Vagina (tissue), 2 donors: ENCODE measurements at regions not wholly inside any gene's neighbourhood (a gene's known extent, or its start where the extent isn't known, plus 50 kb on each side); places are given as distances from the start of the nearest gene placed in this dataset.
"Not testable (repeated sequence)": the region's sequence is repeated elsewhere in the genome, so short reads cannot be mapped to it uniquely, and the experiment has no call there.

Experiments used
- DNase-seq, 2 donors: peaks; one replicate each; pipeline ENCODE4 v3.0.0-alpha.2; 2017; ENCODE audit errors: extremely low spot score in 2 of 2
- H3K27ac ChIP-seq: fragments of 200-600 bp; sonication (generic); one replicate; pipeline ENCODE4 v1.5.1; 2019
- H3K27me3 ChIP-seq: fragments of 200-600 bp; sonication (generic); one replicate; pipeline ENCODE4 v1.5.1; 2019
- H3K36me3 ChIP-seq, 2 donors: fragments of 200-600 bp; sonication (generic); one replicate each; pipeline ENCODE4 v1.5.1; 2017 to 2019
- H3K4me1 ChIP-seq: fragments of 200-600 bp; sonication (generic); one replicate; pipeline ENCODE4 v1.5.1; 2019
- H3K4me3 ChIP-seq, 2 donors: fragments of 200-600 bp; sonication (generic); 1 replicate in 1 of 2; 2 replicates in 1 of 2; pipeline ENCODE4 v1.5.1; 2016 to 2019
- H3K9me3 ChIP-seq: fragments of 200-600 bp; sonication (generic); one replicate; pipeline ENCODE4 v1.5.1; 2019
- CTCF ChIP-seq, 3 experiments: fragments of 450-650 bp in 2 of 3; fragments of 200-600 bp in 1 of 3; sonication (generic) in 1 of 3; IDR thresholded peaks; one replicate each; pipeline ENCODE4 v1.5.1; 2017 to 2019; ENCODE audit warnings: antibody characterized with exemption in 3 of 3, mild to moderate bottlenecking in 2 of 3, moderate library complexity in 2 of 3
- POLR2A ChIP-seq, 2 donors: fragments of 450-650 bp; IDR thresholded peaks; one replicate each; pipeline ENCODE4 v1.6.1; 2017; ENCODE audit warnings: antibody characterized with exemption in 2 of 2, mild to moderate bottlenecking in 2 of 2, moderate library complexity in 2 of 2
- POLR2AphosphoS5 ChIP-seq, 2 donors: sonication (generic); formaldehyde crosslinking; IDR thresholded peaks; one replicate each; pipeline ENCODE4 v1.9.0; 2017; ENCODE audit warnings: antibody characterized with exemption in 2 of 2, mild to moderate bottlenecking in 2 of 2, low read depth in 1 of 2; ENCODE audit not compliant: insufficient read depth in 1 of 2
- intact Hi-C: fragments of 100-400 bp; cut with DNase I; formaldehyde crosslinking; loops from one replicate; pipeline ENCODE4 v1.15.1; 2023

GRCh38 chr15:66885281-66885915, 180.0 kb upstream of the SMAD3 start:
- peak in 1 of 2 donors; percentile 77 for DNase-seq
- Histone ChIP-seq H3K27ac (no peak overlapping the region), H3K4me3 (no peak overlapping the region), H3K27me3 (no peaks in the 10 kb centered on the region), H3K9me3 (no peaks in the 10 kb centered on the region), H3K4me1 (peaks cover 27% of the 10 kb centered on the region), H3K36me3 (no peaks in the 10 kb centered on the region)
- TF ChIP-seq CTCF (IDR thresholded peaks at IDR 0.05) (no peak), POLR2A (IDR thresholded peaks at IDR 0.05) (no peak), POLR2AphosphoS5 (IDR thresholded peaks at IDR 0.05; ENCODE audit: insufficient read depth in 1 of 2, low read depth in 1 of 2) (no peak)
- intact Hi-C loops = no loop called here

DNA sequence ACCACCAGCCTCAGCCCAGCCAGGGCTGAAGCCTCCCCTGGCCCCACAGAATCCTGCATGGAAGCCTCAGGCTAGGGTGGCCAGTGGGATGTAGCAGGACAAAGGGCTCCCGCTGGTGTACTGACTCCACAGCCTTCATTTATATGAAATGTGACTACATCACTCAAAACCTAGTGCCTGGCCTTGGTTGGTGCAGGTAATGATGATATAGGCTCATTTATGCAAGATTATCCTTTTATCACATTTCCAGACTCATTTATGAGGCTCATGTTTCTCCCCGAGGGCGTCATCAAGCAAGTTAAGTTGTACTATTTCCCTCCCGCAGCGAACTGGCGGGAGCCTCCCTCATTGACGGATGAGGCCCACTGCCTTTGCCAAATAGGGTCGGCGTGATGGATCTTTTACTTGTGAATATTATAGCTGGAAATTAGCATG, 179.1 kb upstream of the SMAD3 start:
- Histone ChIP-seq H3K36me3 (no peaks in the 10 kb centered on the region), H3K4me1 (peaks cover 27% of the 10 kb centered on the region), H3K4me3 (no peak overlapping the region), H3K27me3 (no peaks in the 10 kb centered on the region), H3K27ac (no peak overlapping the region), H3K9me3 (no peaks in the 10 kb centered on the region)
- intact Hi-C loops = no loop called here
- no peak for TF ChIP-seq POLR2A (IDR thresholded peaks at IDR 0.05)
- no peak for TF ChIP-seq POLR2AphosphoS5 (IDR thresholded peaks at IDR 0.05; ENCODE audit: insufficient read depth in 1 of 2, low read depth in 1 of 2)
- no peak for TF ChIP-seq CTCF (IDR thresholded peaks at IDR 0.05)
- peak; percentile 13 to 70 for DNase-seq

GRCh38 chr15:66886686-66887273, 178.6 kb upstream of the SMAD3 start:
- intact Hi-C loops = no loop called here

GRCh38 chr15:66889298-66889697, 176.1 kb upstream of the SMAD3 start:
- not testable (repeated sequence) for H3K9me3 ChIP-seq, DNase-seq

More at GRCh38 chr15:66886686-66887273, 178.6 kb upstream of the SMAD3 start:
- Histone ChIP-seq H3K4me1 (peaks cover 25% of the 10 kb centered on the region), H3K27me3 (no peaks in the 10 kb centered on the region), H3K36me3 (no peaks in the 10 kb centered on the region), H3K27ac (no peak overlapping the region), H3K4me3 (no peak overlapping the region), H3K9me3 (no peaks in the 10 kb centered on the region)
- TF ChIP-seq POLR2A (IDR thresholded peaks at IDR 0.05) (no peak), POLR2AphosphoS5 (IDR thresholded peaks at IDR 0.05; ENCODE audit: insufficient read depth in 1 of 2, low read depth in 1 of 2) (no peak), CTCF (IDR thresholded peaks at IDR 0.05) (no peak)
- DNase-seq = peak; percentile 71 to 88

GRCh38 chr15:66891776-66892175, 173.6 kb upstream of the SMAD3 start:
- Histone ChIP-seq H3K36me3 (no peaks in the 10 kb centered on the region), H3K27me3 (no peaks in the 10 kb centered on the region), H3K4me3 (no peak overlapping the region), H3K9me3 (no peaks in the 10 kb centered on the region), H3K4me1 (no peaks in the 10 kb centered on the region), H3K27ac (no peak overlapping the region)
- no peak for DNase-seq
- TF ChIP-seq POLR2AphosphoS5 (IDR thresholded peaks at IDR 0.05; ENCODE audit: insufficient read depth in 1 of 2, low read depth in 1 of 2) = no peak
- no peak for TF ChIP-seq POLR2A (IDR thresholded peaks at IDR 0.05)
- no peak for TF ChIP-seq CTCF (IDR thresholded peaks at IDR 0.05)
- intact Hi-C loops = no loop called here

More at GRCh38 chr15:66889298-66889697, 176.1 kb upstream of the SMAD3 start:
- intact Hi-C loops, H3K27ac ChIP-seq, H3K36me3 ChIP-seq, H3K4me3 ChIP-seq, H3K4me1 ChIP-seq, H3K27me3 ChIP-seq: not testable (repeated sequence)
